ENCODE measurements at regions not wholly inside any gene's neighbourhood (a gene's known extent, or its start where the extent isn't known, plus 50 kb on each side); places are given as distances from the start of the nearest gene placed in this dataset.
"Not testable (repeated sequence)": the region's sequence is repeated elsewhere in the genome, so short reads cannot be mapped to it uniquely, and the experiment has no call there.

- no peak for DNase-seq
Measured at GRCh38 chr5:17690473-17690872, 56.2 kb downstream of the TAF11L14 start.

GRCh38 chr5:17691762-17692161 is 57.5 kb downstream of the TAF11L14 start:
- DNase-seq, result no peak

- DNase-seq, result no peak
Measured at GRCh38 chr5:17694371-17694770, 60.1 kb downstream of the TAF11L14 start.

GRCh38 chr5:17694914-17695313 is 60.7 kb downstream of the TAF11L14 start:
- no peak for DNase-seq

- no peak for DNase-seq
Measured at GRCh38 chr5:17696627-17697026, 62.4 kb downstream of the TAF11L14 start.

GRCh38 chr5:17697671-17698070 is 63.4 kb downstream of the TAF11L14 start:
- DNase-seq, result no peak

- no peak for DNase-seq
Measured at GRCh38 chr5:17709011-17709710, 74.9 kb downstream of the TAF11L14 start.

GRCh38 chr5:17713301-17713700 is 79.0 kb downstream of the TAF11L14 start:
- no peak for DNase-seq

GRCh38 chr5:17714186-17714585 is 79.9 kb downstream of the TAF11L14 start:
- DNase-seq, result no peak

- no peak for DNase-seq
Measured at GRCh38 chr5:17719592-17719991, 85.3 kb downstream of the TAF11L14 start.

GRCh38 chr5:17720071-17720470 is 85.8 kb downstream of the TAF11L14 start:
- DNase-seq, result no peak

GRCh38 chr5:17723876-17724275 is 89.6 kb downstream of the TAF11L14 start:
- no peak for DNase-seq

GRCh38 chr5:17727098-17727497 is 92.8 kb downstream of the TAF11L14 start:
- DNase-seq, result no peak

GRCh38 chr5:17730421-17730820 is 96.2 kb downstream of the TAF11L14 start:
- no peak for DNase-seq

- DNase-seq, result no peak
Measured at GRCh38 chr5:17732351-17732923, 98.2 kb downstream of the TAF11L14 start.

GRCh38 chr5:17734011-17734410 is 99.8 kb downstream of the TAF11L14 start:
- DNase-seq, result no peak

- DNase-seq, result no peak
Measured at GRCh38 chr5:17735761-17736160, 101.5 kb downstream of the TAF11L14 start.

- DNase-seq, result no peak
Measured at GRCh38 chr5:17737092-17737491, 102.8 kb downstream of the TAF11L14 start.

- no peak for DNase-seq
Measured at GRCh38 chr5:17738446-17738845, 104.2 kb downstream of the TAF11L14 start.

GRCh38 chr5:17743580-17744435 is 109.5 kb downstream of the TAF11L14 start:
- no peak for DNase-seq

- no peak for DNase-seq
Measured at GRCh38 chr5:17748201-17748600, 113.9 kb downstream of the TAF11L14 start.

- DNase-seq, result no peak
Measured at GRCh38 chr5:17748941-17749340, 114.7 kb downstream of the TAF11L14 start.

- DNase-seq, result not testable (repeated sequence)
Measured at GRCh38 chr5:17755406-17755805, 121.1 kb downstream of the TAF11L14 start.

- DNase-seq, result no peak
Measured at GRCh38 chr5:17761326-17761725, 127.1 kb downstream of the TAF11L14 start.

Measured in CD4-positive, alpha-beta T cell treated with Interleukin-17A for 1 hour (primary cell).